H1 (cell line): ENCODE measurements at regions not wholly inside any gene's neighbourhood (a gene's known extent, or its start where the extent isn't known, plus 50 kb on each side); places are given as distances from the start of the nearest gene placed in this dataset.

Experiments used
- BRCA1 ChIP-seq: IDR thresholded peaks from 2 replicates; pipeline ENCODE4 v1.6.1; 2012; ENCODE audit warnings: low read depth, low read length, improper control_type of control experiment
- CHD7 ChIP-seq: fragments of 300-600 bp; sonication (generic); IDR thresholded peaks from 2 replicates; pipeline ENCODE4 v1.7.1; 2012; ENCODE audit warnings: low read length, moderate library complexity, mild to moderate bottlenecking, inconsistent platforms; ENCODE audit not compliant: insufficient replicate concordance
- EZH2 ChIP-seq: fragments of 200-600 bp; sonication (generic); IDR thresholded peaks from 2 replicates; pipeline ENCODE4 v1.7.1; 2012; ENCODE audit warnings: low read depth, mild to moderate bottlenecking, moderate library complexity, low read length, inconsistent platforms; ENCODE audit not compliant: severe bottlenecking

GRCh38 chr12:24537083-24537860, 411.6 kb downstream of the BCAT1 start (continued):
- TF ChIP-seq EZH2 (no peak), CHD7 (no peak), BRCA1 (no peak)
- TF ChIP-seq, all 59 proteins: peak for 0
